B cell (primary cell): ENCODE measurements at regions not wholly inside any gene's neighbourhood (a gene's known extent, or its start where the extent isn't known, plus 50 kb on each side); places are given as distances from the start of the nearest gene placed in this dataset.

ENCODE experiments used
- CTCF ChIP-seq: fragments of 200-600 bp; IDR thresholded peaks from one replicate; pipeline ENCODE4 v1.8.0; 2022; ENCODE audit warnings: antibody characterized with exemption, mild to moderate bottlenecking
- EZH2 ChIP-seq: IDR thresholded peaks from 2 replicates; pipeline ENCODE4 v1.6.1; 2012; ENCODE audit warnings: borderline replicate concordance, low read depth, mild to moderate bottlenecking, moderate library complexity, low read length; ENCODE audit not compliant: insufficient read depth, poor library complexity, severe bottlenecking

DNA sequence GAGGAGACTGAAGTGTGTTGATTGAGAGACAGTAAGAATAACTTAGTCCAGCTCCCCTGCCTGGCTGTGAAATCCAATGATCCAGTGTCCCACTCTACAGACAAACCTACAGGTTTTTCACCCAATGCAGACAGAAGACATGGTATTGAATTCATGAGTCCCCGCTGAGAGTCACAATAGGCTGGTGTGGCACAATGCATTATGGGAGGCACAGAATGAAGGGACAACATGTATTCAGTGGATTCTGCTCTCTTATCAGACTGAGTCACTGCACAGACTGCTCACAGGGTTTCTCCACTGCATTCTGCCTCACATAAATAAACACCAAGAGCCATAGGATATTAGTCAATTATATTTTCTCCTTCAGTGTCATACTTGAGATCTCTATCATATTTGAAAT is 55.2 kb upstream of the TOP3B start:
- no peak for TF ChIP-seq CTCF
- no peak for TF ChIP-seq EZH2
